Activated effector memory CD4-positive, alpha-beta T cell treated with anti-CD3 and anti-CD28 coated beads, Interleukin-2, amount 50 U/mL, for 16 hours (primary cell): ENCODE measurements at regions not wholly inside any gene's neighbourhood (a gene's known extent, or its start where the extent isn't known, plus 50 kb on each side); places are given as distances from the start of the nearest gene placed in this dataset.

Source experiments
- DNase-seq: peaks from one replicate; pipeline ENCODE4 v3.0.0-alpha.2; 2020

GRCh38 chr1:5311634-5312292 lies 657.4 kb downstream of the AJAP1 start:
- DNase-seq, result no peak

GRCh38 chr1:5311147-5311546 lies 656.7 kb downstream of the AJAP1 start:
- DNase-seq, result no peak

GRCh38 chr1:5308249-5308648 lies 653.8 kb downstream of the AJAP1 start:
- DNase-seq, result no peak

GRCh38 chr1:5304702-5305101 lies 650.3 kb downstream of the AJAP1 start:
- no peak for DNase-seq

- DNase-seq, result no peak
Measured at GRCh38 chr1:5298376-5298775, 644.0 kb downstream of the AJAP1 start.

GRCh38 chr1:5297886-5298239 lies 643.5 kb downstream of the AJAP1 start:
- no peak for DNase-seq

GRCh38 chr1:5297180-5297885 lies 642.9 kb downstream of the AJAP1 start:
- DNase-seq, result peak; percentile 57

GRCh38 chr1:5296557-5297179 lies 642.3 kb downstream of the AJAP1 start:
- peak; percentile 27 for DNase-seq

- peak; percentile 10 for DNase-seq
Measured at GRCh38 chr1:5296095-5296494, 641.7 kb downstream of the AJAP1 start.

GRCh38 chr1:5291889-5292288 lies 637.5 kb downstream of the AJAP1 start:
- no peak for DNase-seq

- DNase-seq, result no peak
Measured at GRCh38 chr1:5287178-5288150, 633.1 kb downstream of the AJAP1 start.

GRCh38 chr1:5286244-5286643 lies 631.8 kb downstream of the AJAP1 start:
- DNase-seq, result peak; percentile 77

- no peak for DNase-seq
Measured at GRCh38 chr1:5274527-5274926, 620.1 kb downstream of the AJAP1 start.

- peak; percentile 28 for DNase-seq
Measured at GRCh38 chr1:5273280-5274003, 619.0 kb downstream of the AJAP1 start.

GRCh38 chr1:5272325-5272724 lies 617.9 kb downstream of the AJAP1 start:
- no peak for DNase-seq

GRCh38 chr1:5271264-5271663 lies 616.9 kb downstream of the AJAP1 start:
- DNase-seq, result peak; percentile 8

GRCh38 chr1:5269901-5270300 lies 615.5 kb downstream of the AJAP1 start:
- peak; percentile 28 for DNase-seq

- DNase-seq, result peak; percentile 41
Measured at GRCh38 chr1:5267603-5268235, 613.3 kb downstream of the AJAP1 start.

- peak; percentile 22 for DNase-seq
Measured at GRCh38 chr1:5265438-5266075, 611.1 kb downstream of the AJAP1 start.

- DNase-seq, result peak; percentile 3
Measured at GRCh38 chr1:5264476-5264875, 610.1 kb downstream of the AJAP1 start.

- no peak for DNase-seq
Measured at GRCh38 chr1:5256793-5257192, 602.4 kb downstream of the AJAP1 start.
